Neuronal stem cell (in vitro differentiated cells): ENCODE measurements at regions not wholly inside any gene's neighbourhood (a gene's known extent, or its start where the extent isn't known, plus 50 kb on each side); places are given as distances from the start of the nearest gene placed in this dataset.

ENCODE experiments used
- DNase-seq: peaks from one replicate; pipeline ENCODE4 v3.0.0-alpha.2; 2013; ENCODE audit warnings: low spot score
- H2AFZ ChIP-seq: one replicate; pipeline ENCODE4 v1.6.1; 2013; ENCODE audit warnings: mild to moderate bottlenecking, low read length, inconsistent platforms
- H2AK5ac ChIP-seq: 2 replicates; pipeline ENCODE4 v1.6.1; 2013; ENCODE audit warnings: low read depth, mild to moderate bottlenecking, inconsistent platforms, low read length, moderate library complexity, mixed read lengths
- H2BK120ac ChIP-seq: 2 replicates; pipeline ENCODE4 v1.6.1; 2013; ENCODE audit warnings: low read depth, mild to moderate bottlenecking, inconsistent platforms, low read length, moderate library complexity, mixed read lengths
- H2BK12ac ChIP-seq: one replicate; pipeline ENCODE4 v1.6.1; 2013; ENCODE audit warnings: low read length, inconsistent platforms
- H2BK15ac ChIP-seq: 2 replicates; pipeline ENCODE4 v1.6.1; 2013; ENCODE audit warnings: mild to moderate bottlenecking, low read length, inconsistent platforms, mixed read lengths
- H2BK5ac ChIP-seq: one replicate; pipeline ENCODE4 v1.6.1; 2013; ENCODE audit warnings: inconsistent platforms, mild to moderate bottlenecking, low read length, moderate library complexity
- H3K14ac ChIP-seq: one replicate; pipeline ENCODE4 v1.6.1; 2013; ENCODE audit warnings: low read length, inconsistent platforms
- H3K18ac ChIP-seq: 2 replicates; pipeline ENCODE4 v1.6.1; 2013; ENCODE audit warnings: low read length, inconsistent platforms
- H3K23ac ChIP-seq: 2 replicates; pipeline ENCODE4 v1.6.1; 2013; ENCODE audit warnings: low read depth, mild to moderate bottlenecking, mixed read lengths, low read length, inconsistent platforms; ENCODE audit not compliant: poor library complexity
- H3K27ac ChIP-seq: replicated peaks from 3 replicates; pipeline ENCODE4 v1.5.1; 2013; ENCODE audit warnings: low read length, inconsistent platforms
- H3K27me3 ChIP-seq, 3 experiments: 2 replicates each; pipeline ENCODE4 v1.6.1; 2013; ENCODE audit warnings: low read length in 3 of 3, mild to moderate bottlenecking in 2 of 3, inconsistent platforms in 1 of 3, low read depth in 1 of 3, mixed read lengths in 1 of 3, moderate library complexity in 1 of 3; ENCODE audit not compliant: control insufficient read depth in 3 of 3, insufficient read depth in 3 of 3
- H3K36me3 ChIP-seq, 2 donors: replicated peaks in 1 of 2; 2 replicates each; pipeline ENCODE4 v1.6.1; 2013; ENCODE audit warnings: low read length in 2 of 2; ENCODE audit not compliant: control insufficient read depth in 2 of 2, insufficient read depth in 2 of 2
- H3K4ac ChIP-seq: 2 replicates; pipeline ENCODE4 v1.6.1; 2013; ENCODE audit warnings: inconsistent platforms, mild to moderate bottlenecking, low read length, moderate library complexity
- H3K4me1 ChIP-seq, 2 donors: 1 replicate in 1 of 2; 2 replicates in 1 of 2; pipeline ENCODE4 v1.6.1; 2013; ENCODE audit warnings: low read length in 2 of 2, low read depth in 1 of 2; ENCODE audit not compliant: control insufficient read depth in 2 of 2, insufficient read depth in 1 of 2
- H3K4me2 ChIP-seq: one replicate; pipeline ENCODE4 v1.6.1; 2013; ENCODE audit warnings: mild to moderate bottlenecking, low read length, inconsistent platforms; ENCODE audit not compliant: insufficient read depth, poor library complexity, severe bottlenecking
- H3K4me3 ChIP-seq, 2 donors: 2 replicates each; pipeline ENCODE4 v1.5.1; 2013; ENCODE audit warnings: low read length in 2 of 2, mild to moderate bottlenecking in 2 of 2, inconsistent platforms in 1 of 2, moderate library complexity in 1 of 2
- H3K79me1 ChIP-seq: one replicate; pipeline ENCODE4 v1.6.1; 2013; ENCODE audit warnings: low read depth, mild to moderate bottlenecking, inconsistent platforms, low read length, moderate library complexity
- H3K9ac ChIP-seq: one replicate; pipeline ENCODE4 v1.6.1; 2013; ENCODE audit warnings: mild to moderate bottlenecking, low read depth, low read length, inconsistent platforms; ENCODE audit not compliant: poor library complexity
- H3K9me3 ChIP-seq, 2 donors: replicated peaks in 1 of 2; 2 replicates each; pipeline versions ENCODE3 to v1.6.1; 2013; ENCODE audit warnings: low read length in 2 of 2, mild to moderate bottlenecking in 2 of 2, inconsistent platforms in 1 of 2, low read depth in 1 of 2, mixed read lengths in 1 of 2, moderate library complexity in 1 of 2; ENCODE audit not compliant: control insufficient read depth in 2 of 2, insufficient read depth in 1 of 2
- H4K8ac ChIP-seq: one replicate; pipeline ENCODE4 v1.6.1; 2013; ENCODE audit warnings: low read depth, mild to moderate bottlenecking, inconsistent platforms, low read length, moderate library complexity
- H4K91ac ChIP-seq: one replicate; pipeline ENCODE4 v1.6.1; 2013; ENCODE audit warnings: low read length, low read depth, mild to moderate bottlenecking, inconsistent platforms; ENCODE audit not compliant: poor library complexity
- WGBS, 2 donors: extraction: QIAGEN DNeasy Blood & Tissue Kit; methylation state at CpG; one replicate each; pipeline ENCODE4 v1.1.7; 2013; ENCODE audit warnings: missing lambda C conversion rate in 2 of 2, mixed read lengths in 1 of 2; ENCODE audit not compliant: insufficient read length in 2 of 2, insufficient replicate concordance in 1 of 2; ENCODE audit errors: extremely low coverage in 2 of 2; 5-methylcytosine and 5-hydroxymethylcytosine counted together

- H2BK12ac ChIP-seq: no peak overlapping the region
- H3K27me3 ChIP-seq: no peaks in the 10 kb centered on the region
- no peak overlapping the region for H3K4ac ChIP-seq
- H3K36me3 ChIP-seq: no peaks in the 10 kb centered on the region
- H3K9ac ChIP-seq: no peak overlapping the region
- no peak overlapping the region for H3K18ac ChIP-seq
- H3K4me2 ChIP-seq: no peak overlapping the region
- H3K14ac ChIP-seq: no peak overlapping the region
- no peak overlapping the region for H2BK5ac ChIP-seq
- H3K4me1 ChIP-seq: peaks cover 9 to 20% of the 10 kb centered on the region in 2 donors
- no CpG with 5 or more reads among the region's 6 CpGs for WGBS, 2 donors
- H4K91ac ChIP-seq: no peak overlapping the region
- no peak overlapping the region for H3K4me3 ChIP-seq
- H4K8ac ChIP-seq: no peak overlapping the region
- no peaks in the 10 kb centered on the region for H3K79me1 ChIP-seq
- no peak for DNase-seq
- no peak overlapping the region for H2BK15ac ChIP-seq
- H2BK120ac ChIP-seq: no peak overlapping the region
- no peak overlapping the region for H2AK5ac ChIP-seq
- H2AFZ ChIP-seq: no peak overlapping the region
- no peak overlapping the region for H3K27ac ChIP-seq
- no peak overlapping the region for H3K23ac ChIP-seq
- no peaks in the 10 kb centered on the region for H3K9me3 ChIP-seq
Observed at GRCh38 chr6:167696296-167696695, 130.4 kb upstream of the AFDN start.

GRCh38 chr6:167697316-167697715 is 129.4 kb upstream of the AFDN start:
- H3K27me3 ChIP-seq: no peaks in the 10 kb centered on the region
- 100% methylated on average over 2 of the region's 11 CpGs; no CpG with 5 or more reads in 1 of the 2 donors for WGBS, 2 donors
- no peak overlapping the region for H3K4me3 ChIP-seq
- no peak overlapping the region for H2BK12ac ChIP-seq
- DNase-seq: no peak
- no peaks in the 10 kb centered on the region for H3K9me3 ChIP-seq
- no peak overlapping the region for H3K4me2 ChIP-seq
- H3K27ac ChIP-seq: no peak overlapping the region
- peaks cover 7 to 14% of the 10 kb centered on the region in 2 donors for H3K4me1 ChIP-seq
- H3K14ac ChIP-seq: no peak overlapping the region
- H3K79me1 ChIP-seq: no peaks in the 10 kb centered on the region
- no peak overlapping the region for H2BK120ac ChIP-seq
- no peak overlapping the region for H4K8ac ChIP-seq
- no peak overlapping the region for H3K4ac ChIP-seq
- no peak overlapping the region for H3K9ac ChIP-seq
- peak overlapping the region; percentile 96 for H2AK5ac ChIP-seq
- H4K91ac ChIP-seq: no peak overlapping the region
- no peaks in the 10 kb centered on the region for H3K36me3 ChIP-seq
- no peak overlapping the region for H2BK15ac ChIP-seq
- H3K18ac ChIP-seq: no peak overlapping the region
- H3K23ac ChIP-seq: no peak overlapping the region
- no peak overlapping the region for H2BK5ac ChIP-seq
- no peak overlapping the region for H2AFZ ChIP-seq

- no peak overlapping the region for H3K14ac ChIP-seq
- H3K79me1 ChIP-seq: no peaks in the 10 kb centered on the region
- peak overlapping the region; percentile 31 for H3K9ac ChIP-seq
- peak overlapping the region; percentile 87 for H2BK5ac ChIP-seq
- H4K8ac ChIP-seq: no peak overlapping the region
- H3K4me2 ChIP-seq: no peak overlapping the region
- peak overlapping the region; percentile 86 for H3K18ac ChIP-seq
- no peak for DNase-seq
- H3K4ac ChIP-seq: no peak overlapping the region
- no peak overlapping the region for H3K4me3 ChIP-seq
- H3K27ac ChIP-seq: no peak overlapping the region
- H2BK15ac ChIP-seq: peak overlapping the region; percentile 86
- peaks cover 7 to 21% of the 10 kb centered on the region in 2 donors for H3K4me1 ChIP-seq
- H2BK120ac ChIP-seq: no peak overlapping the region
- peak overlapping the region; percentile 96 for H2AK5ac ChIP-seq
- no peak overlapping the region for H2AFZ ChIP-seq
- H3K36me3 ChIP-seq: no peaks in the 10 kb centered on the region
- no peaks in the 10 kb centered on the region for H3K9me3 ChIP-seq
- H3K23ac ChIP-seq: peak overlapping the region; percentile 98
- H2BK12ac ChIP-seq: peak overlapping the region; percentile 82
- no CpG with 5 or more reads among the region's 12 CpGs for WGBS, 2 donors
- peak overlapping the region; percentile 66 for H4K91ac ChIP-seq
- no peaks in the 10 kb centered on the region for H3K27me3 ChIP-seq
Observed at GRCh38 chr6:167698540-167698939, 128.2 kb upstream of the AFDN start.

- H2BK15ac ChIP-seq: peak overlapping the region; percentile 86
- H4K8ac ChIP-seq: no peak overlapping the region
- H3K4me2 ChIP-seq: no peak overlapping the region
- H3K4ac ChIP-seq: no peak overlapping the region
- H3K23ac ChIP-seq: peak overlapping the region; percentile 46
- H3K9me3 ChIP-seq: no peaks in the 10 kb centered on the region
- H2AFZ ChIP-seq: peak overlapping the region; percentile 78
- H3K79me1 ChIP-seq: no peaks in the 10 kb centered on the region
- H3K27me3 ChIP-seq: no peaks in the 10 kb centered on the region
- no peak overlapping the region for H4K91ac ChIP-seq
- peak overlapping the region; percentile 84 for H3K18ac ChIP-seq
- peaks cover 7 to 23% of the 10 kb centered on the region in 2 donors for H3K4me1 ChIP-seq
- no peak overlapping the region for H3K4me3 ChIP-seq
- H3K9ac ChIP-seq: peak overlapping the region; percentile 72
- H2BK120ac ChIP-seq: peak overlapping the region; percentile 29
- peak overlapping the region; percentile 33 for H2BK12ac ChIP-seq
- peak overlapping the region; percentile 96 for H2AK5ac ChIP-seq
- no peaks in the 10 kb centered on the region for H3K36me3 ChIP-seq
- H3K27ac ChIP-seq: no peak overlapping the region
- peak overlapping the region; percentile 25 for H3K14ac ChIP-seq
- no CpG with 5 or more reads among the region's 21 CpGs for WGBS, 2 donors
- peak overlapping the region; percentile 87 for H2BK5ac ChIP-seq
- DNase-seq: no peak
Observed at GRCh38 chr6:167699141-167699931, 127.4 kb upstream of the AFDN start.
